ENCODE measurements at regions not wholly inside any gene's neighbourhood (a gene's known extent, or its start where the extent isn't known, plus 50 kb on each side); places are given as distances from the start of the nearest gene placed in this dataset.
A peak's percentile ranks its signal among the peaks of the same experiment; 100 is the strongest.

DNA sequence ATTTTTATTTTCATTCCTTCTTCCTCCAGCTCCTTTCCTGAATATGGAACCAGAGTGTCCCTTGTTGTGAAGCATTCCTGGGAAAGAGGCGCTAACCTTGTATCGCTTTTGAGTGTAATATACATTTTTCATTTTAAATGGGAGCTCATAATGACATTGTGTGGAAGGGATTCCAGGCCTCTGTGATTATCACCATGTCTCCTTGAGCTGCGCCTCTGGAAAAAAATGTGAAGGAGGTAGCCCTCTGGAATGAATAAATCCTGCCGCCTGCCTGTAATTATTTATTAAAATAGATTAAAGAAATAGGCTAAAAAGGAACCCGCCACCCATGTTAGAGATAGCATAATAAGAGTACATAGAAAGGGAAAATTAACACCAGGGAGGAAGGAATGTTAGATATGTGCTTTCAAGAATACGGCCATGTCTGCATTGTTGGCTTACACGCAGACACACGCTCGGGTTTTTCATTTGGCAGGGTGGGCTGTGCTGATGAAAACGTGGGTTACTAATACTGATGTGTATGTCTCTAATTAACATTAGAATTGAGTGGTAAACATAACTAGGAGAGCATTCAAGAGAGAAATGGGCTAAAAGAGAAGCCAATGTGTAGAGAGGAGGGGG lies 138.5 kb downstream of the LINC00237 start (continued):
- TF ChIP-seq, protein P1, sequence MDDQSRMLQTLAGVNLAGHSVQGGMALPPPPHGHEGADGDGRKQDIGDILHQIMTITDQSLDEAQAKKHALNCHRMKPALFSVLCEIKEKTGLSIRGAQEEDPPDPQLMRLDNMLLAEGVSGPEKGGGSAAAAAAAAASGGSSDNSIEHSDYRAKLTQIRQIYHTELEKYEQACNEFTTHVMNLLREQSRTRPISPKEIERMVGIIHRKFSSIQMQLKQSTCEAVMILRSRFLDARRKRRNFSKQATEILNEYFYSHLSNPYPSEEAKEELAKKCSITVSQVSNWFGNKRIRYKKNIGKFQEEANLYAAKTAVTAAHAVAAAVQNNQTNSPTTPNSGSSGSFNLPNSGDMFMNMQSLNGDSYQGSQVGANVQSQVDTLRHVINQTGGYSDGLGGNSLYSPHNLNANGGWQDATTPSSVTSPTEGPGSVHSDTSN (IDR thresholded peaks at IDR 0.05): no peak

DNA sequence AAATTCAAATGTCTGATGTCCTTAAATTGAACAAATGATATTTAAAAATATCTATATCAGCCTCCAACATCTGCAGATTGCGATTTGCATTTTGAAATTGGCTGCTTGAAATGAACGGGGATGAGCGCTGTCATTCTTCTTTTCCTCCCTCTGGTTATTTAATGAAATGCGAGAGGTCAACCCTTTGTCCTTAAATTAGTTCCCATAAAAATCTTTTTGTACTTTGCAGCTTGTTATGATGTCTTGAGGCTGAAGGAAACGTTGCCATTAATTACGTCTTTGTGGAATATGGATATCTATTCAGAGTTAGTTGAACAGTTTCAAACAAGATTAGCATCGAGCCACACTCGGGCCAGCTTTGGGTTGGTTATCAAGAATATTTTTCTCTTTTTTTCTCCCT lies 140.0 kb downstream of the LINC00237 start:
- no peaks in the 10 kb centered on the region for H3K9me3 ChIP-seq
- H3K27ac ChIP-seq: no peak overlapping the region
- TF ChIP-seq FOXS1 (CRISPR knock-in tag; IDR thresholded peaks at IDR 0.05) (no peak), RAD21 (conservative IDR thresholded peaks at IDR 0.05 in 1 of 2, IDR thresholded peaks at IDR 0.05 in 1 of 2) (no peak), CHD4 (IDR thresholded peaks at IDR 0.05; ENCODE audit: borderline replicate concordance) (no peak), SMC3 (IDR thresholded peaks at IDR 0.05) (no peak)
- TF ChIP-seq, protein P2, sequence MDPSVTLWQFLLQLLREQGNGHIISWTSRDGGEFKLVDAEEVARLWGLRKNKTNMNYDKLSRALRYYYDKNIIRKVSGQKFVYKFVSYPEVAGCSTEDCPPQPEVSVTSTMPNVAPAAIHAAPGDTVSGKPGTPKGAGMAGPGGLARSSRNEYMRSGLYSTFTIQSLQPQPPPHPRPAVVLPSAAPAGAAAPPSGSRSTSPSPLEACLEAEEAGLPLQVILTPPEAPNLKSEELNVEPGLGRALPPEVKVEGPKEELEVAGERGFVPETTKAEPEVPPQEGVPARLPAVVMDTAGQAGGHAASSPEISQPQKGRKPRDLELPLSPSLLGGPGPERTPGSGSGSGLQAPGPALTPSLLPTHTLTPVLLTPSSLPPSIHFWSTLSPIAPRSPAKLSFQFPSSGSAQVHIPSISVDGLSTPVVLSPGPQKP (IDR thresholded peaks at IDR 0.05; ENCODE audit: low read depth, low read length): no peak
- DNase-seq (ENCODE audit: low read depth in 1 of 2, low spot score in 1 of 2): no peak
- H3K4me1 ChIP-seq: no peaks in the 10 kb centered on the region
- H3K4me2 ChIP-seq: no peak overlapping the region
- ATAC-seq: no peak
- CTCF ChIA-PET: interaction anchor here (2.0 to 2.1 kb wide), 2 partner anchors 18 to 106 kb away, joined by 5 read pairs; no protein-coding TSS in a partner anchor
- no peak overlapping the region for H3K4me3 ChIP-seq
- FAIRE-seq: peak; percentile 43
- WGBS (ENCODE audit: missing lambda C conversion rate): 35% methylated on average over 8 of the region's 8 CpGs
- POLR2A ChIA-PET: no interaction called here

DNA sequence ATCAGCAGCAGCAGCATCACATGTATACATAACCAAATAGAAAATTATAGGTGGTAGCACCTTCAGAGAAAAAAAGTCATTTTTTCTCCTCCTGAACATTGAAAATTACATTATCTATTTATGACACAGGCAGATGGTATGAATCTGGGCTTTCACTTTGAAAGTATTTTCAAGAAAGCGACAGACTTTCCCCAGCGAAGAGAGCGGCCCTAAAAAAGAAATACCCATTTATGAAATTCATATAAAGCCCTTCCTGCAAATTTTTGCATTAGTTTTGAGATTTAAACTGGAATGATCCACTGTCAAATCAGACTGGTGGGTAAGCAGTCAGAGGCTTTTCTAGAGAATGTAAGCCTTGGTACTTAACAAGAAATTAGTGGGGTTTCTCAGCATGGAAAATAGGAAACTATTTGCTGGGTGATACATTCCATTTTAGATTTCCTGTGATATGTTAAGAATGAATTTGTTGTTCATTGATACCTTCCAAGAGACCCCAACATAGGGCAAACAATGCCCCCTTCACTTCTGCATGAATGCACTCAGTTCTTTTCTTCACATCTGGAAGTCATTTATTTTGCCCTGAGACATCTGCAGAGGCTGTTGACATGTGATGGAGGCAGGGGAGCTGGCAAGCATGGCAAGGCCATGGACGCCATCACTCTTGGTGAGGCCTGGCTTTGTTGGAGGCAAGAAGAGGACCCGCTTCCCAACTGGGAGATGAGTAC lies 147.0 kb downstream of the LINC00237 start:
- no peak for ATAC-seq
- DNase-seq (ENCODE audit: low read depth in 1 of 2, low spot score in 1 of 2): no peak
- Histone ChIP-seq H3K4me3 (no peak overlapping the region), H3K4me1 (no peaks in the 10 kb centered on the region), H3K27ac (no peak overlapping the region), H3K4me2 (no peak overlapping the region), H3K9me3 (no peaks in the 10 kb centered on the region)
- CTCF ChIA-PET: interaction anchor here (0.6 kb wide), 1 partner anchor 320 kb away, joined by 3 read pairs; no protein-coding TSS in a partner anchor
- POLR2A ChIA-PET: no interaction called here
- FAIRE-seq: no peak
- 28% methylated on average over 5 of the region's 5 CpGs for WGBS (ENCODE audit: missing lambda C conversion rate)
- TF ChIP-seq HOXA7 (CRISPR knock-in tag; IDR thresholded peaks at IDR 0.05) (no peak), TFCP2L1 (CRISPR knock-in tag; IDR thresholded peaks at IDR 0.05) (no peak), MYC (IDR thresholded peaks at IDR 0.05; ENCODE audit: borderline replicate concordance, low read length) (no peak), RCOR1 (IDR thresholded peaks at IDR 0.05; ENCODE audit: low read depth, low read length) (no peak)

DNA sequence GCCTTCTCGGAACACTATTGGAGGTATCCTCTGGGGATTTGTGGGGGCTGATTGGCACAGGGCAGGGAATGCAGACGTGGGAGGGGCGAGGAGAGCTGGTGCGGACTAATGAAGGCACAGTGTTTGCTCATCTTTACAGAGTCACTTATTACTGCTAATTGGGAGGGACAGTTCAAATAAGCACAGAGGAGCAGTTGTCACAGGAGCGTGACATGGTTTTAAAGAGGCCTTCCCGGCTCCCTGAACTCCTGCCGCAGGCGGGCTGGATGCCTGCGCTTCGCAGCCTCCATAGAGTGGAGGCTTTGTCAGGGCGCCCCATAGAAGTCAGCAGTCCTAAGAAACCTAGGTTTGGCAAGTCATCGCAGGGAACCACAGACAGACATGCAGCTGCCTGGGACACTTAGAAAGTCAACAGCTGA lies 149.6 kb downstream of the LINC00237 start:
- ChIA-PET POLR2A (no interaction called here), CTCF (no interaction called here)
- no peak for DNase-seq (ENCODE audit: low read depth in 1 of 2, low spot score in 1 of 2)
- WGBS (ENCODE audit: missing lambda C conversion rate): 48% methylated on average over 12 of the region's 12 CpGs
- no peak for ATAC-seq
- TF ChIP-seq ESRRA (IDR thresholded peaks at IDR 0.05; ENCODE audit: borderline replicate concordance, low read length): no peak
- no peak for TF ChIP-seq RAD21 (conservative IDR thresholded peaks at IDR 0.05 in 1 of 2, IDR thresholded peaks at IDR 0.05 in 1 of 2)
- no peak for TF ChIP-seq TP53 (CRISPR knock-in tag; IDR thresholded peaks at IDR 0.05)
- TF ChIP-seq TFCP2L1 (CRISPR knock-in tag; IDR thresholded peaks at IDR 0.05): no peak
- no peak for TF ChIP-seq RCOR1 (IDR thresholded peaks at IDR 0.05; ENCODE audit: low read depth, low read length)
- TF ChIP-seq JUN (IDR thresholded peaks at IDR 0.05): no peak
- TF ChIP-seq, protein P3, sequence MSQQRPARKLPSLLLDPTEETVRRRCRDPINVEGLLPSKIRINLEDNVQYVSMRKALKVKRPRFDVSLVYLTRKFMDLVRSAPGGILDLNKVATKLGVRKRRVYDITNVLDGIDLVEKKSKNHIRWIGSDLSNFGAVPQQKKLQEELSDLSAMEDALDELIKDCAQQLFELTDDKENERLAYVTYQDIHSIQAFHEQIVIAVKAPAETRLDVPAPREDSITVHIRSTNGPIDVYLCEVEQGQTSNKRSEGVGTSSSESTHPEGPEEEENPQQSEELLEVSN (IDR thresholded peaks at IDR 0.05; ENCODE audit: borderline replicate concordance, low read depth): no peak
- no peak for TF ChIP-seq RARB (CRISPR knock-in tag; IDR thresholded peaks at IDR 0.05)
- no peak for TF ChIP-seq HOXB5 (CRISPR knock-in tag; IDR thresholded peaks at IDR 0.05)
- no peak for TF ChIP-seq ZNF302 (CRISPR knock-in tag; IDR thresholded peaks at IDR 0.05)
- no peak for TF ChIP-seq EHMT2 (IDR thresholded peaks at IDR 0.05; ENCODE audit: low read depth)
- TF ChIP-seq POLR2A (IDR thresholded peaks at IDR 0.05; ENCODE audit: low read length): no peak
- TF ChIP-seq ZSCAN20 (CRISPR knock-in tag; IDR thresholded peaks at IDR 0.05): no peak
- no peak for TF ChIP-seq MAFK (IDR thresholded peaks at IDR 0.05; ENCODE audit: partially characterized antibody)
- TF ChIP-seq ZFP36 (IDR thresholded peaks at IDR 0.05; ENCODE audit: borderline replicate concordance, partially characterized antibody): no peak
- TF ChIP-seq, protein P4, sequence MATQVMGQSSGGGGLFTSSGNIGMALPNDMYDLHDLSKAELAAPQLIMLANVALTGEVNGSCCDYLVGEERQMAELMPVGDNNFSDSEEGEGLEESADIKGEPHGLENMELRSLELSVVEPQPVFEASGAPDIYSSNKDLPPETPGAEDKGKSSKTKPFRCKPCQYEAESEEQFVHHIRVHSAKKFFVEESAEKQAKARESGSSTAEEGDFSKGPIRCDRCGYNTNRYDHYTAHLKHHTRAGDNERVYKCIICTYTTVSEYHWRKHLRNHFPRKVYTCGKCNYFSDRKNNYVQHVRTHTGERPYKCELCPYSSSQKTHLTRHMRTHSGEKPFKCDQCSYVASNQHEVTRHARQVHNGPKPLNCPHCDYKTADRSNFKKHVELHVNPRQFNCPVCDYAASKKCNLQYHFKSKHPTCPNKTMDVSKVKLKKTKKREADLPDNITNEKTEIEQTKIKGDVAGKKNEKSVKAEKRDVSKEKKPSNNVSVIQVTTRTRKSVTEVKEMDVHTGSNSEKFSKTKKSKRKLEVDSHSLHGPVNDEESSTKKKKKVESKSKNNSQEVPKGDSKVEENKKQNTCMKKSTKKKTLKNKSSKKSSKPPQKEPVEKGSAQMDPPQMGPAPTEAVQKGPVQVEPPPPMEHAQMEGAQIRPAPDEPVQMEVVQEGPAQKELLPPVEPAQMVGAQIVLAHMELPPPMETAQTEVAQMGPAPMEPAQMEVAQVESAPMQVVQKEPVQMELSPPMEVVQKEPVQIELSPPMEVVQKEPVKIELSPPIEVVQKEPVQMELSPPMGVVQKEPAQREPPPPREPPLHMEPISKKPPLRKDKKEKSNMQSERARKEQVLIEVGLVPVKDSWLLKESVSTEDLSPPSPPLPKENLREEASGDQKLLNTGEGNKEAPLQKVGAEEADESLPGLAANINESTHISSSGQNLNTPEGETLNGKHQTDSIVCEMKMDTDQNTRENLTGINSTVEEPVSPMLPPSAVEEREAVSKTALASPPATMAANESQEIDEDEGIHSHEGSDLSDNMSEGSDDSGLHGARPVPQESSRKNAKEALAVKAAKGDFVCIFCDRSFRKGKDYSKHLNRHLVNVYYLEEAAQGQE (IDR thresholded peaks at IDR 0.05): no peak
- TF ChIP-seq KDM1A (IDR thresholded peaks at IDR 0.05; ENCODE audit: low read depth): no peak
- no peak for TF ChIP-seq FOSL2 (IDR thresholded peaks at IDR 0.05)
- no peak for TF ChIP-seq FOSL2 (CRISPR knock-in tag; IDR thresholded peaks at IDR 0.05)
- no peak overlapping the region for H3K27ac ChIP-seq
- no peaks in the 10 kb centered on the region for H3K9me3 ChIP-seq
- H3K4me1 ChIP-seq: no peaks in the 10 kb centered on the region
- FAIRE-seq: no peak
- H3K4me2 ChIP-seq: no peak overlapping the region
- H3K4me3 ChIP-seq: no peak overlapping the region
